ENCODE measurements at regions not wholly inside any gene's neighbourhood (a gene's known extent, or its start where the extent isn't known, plus 50 kb on each side); places are given as distances from the start of the nearest gene placed in this dataset.

- TF ChIP-seq, protein P1, sequence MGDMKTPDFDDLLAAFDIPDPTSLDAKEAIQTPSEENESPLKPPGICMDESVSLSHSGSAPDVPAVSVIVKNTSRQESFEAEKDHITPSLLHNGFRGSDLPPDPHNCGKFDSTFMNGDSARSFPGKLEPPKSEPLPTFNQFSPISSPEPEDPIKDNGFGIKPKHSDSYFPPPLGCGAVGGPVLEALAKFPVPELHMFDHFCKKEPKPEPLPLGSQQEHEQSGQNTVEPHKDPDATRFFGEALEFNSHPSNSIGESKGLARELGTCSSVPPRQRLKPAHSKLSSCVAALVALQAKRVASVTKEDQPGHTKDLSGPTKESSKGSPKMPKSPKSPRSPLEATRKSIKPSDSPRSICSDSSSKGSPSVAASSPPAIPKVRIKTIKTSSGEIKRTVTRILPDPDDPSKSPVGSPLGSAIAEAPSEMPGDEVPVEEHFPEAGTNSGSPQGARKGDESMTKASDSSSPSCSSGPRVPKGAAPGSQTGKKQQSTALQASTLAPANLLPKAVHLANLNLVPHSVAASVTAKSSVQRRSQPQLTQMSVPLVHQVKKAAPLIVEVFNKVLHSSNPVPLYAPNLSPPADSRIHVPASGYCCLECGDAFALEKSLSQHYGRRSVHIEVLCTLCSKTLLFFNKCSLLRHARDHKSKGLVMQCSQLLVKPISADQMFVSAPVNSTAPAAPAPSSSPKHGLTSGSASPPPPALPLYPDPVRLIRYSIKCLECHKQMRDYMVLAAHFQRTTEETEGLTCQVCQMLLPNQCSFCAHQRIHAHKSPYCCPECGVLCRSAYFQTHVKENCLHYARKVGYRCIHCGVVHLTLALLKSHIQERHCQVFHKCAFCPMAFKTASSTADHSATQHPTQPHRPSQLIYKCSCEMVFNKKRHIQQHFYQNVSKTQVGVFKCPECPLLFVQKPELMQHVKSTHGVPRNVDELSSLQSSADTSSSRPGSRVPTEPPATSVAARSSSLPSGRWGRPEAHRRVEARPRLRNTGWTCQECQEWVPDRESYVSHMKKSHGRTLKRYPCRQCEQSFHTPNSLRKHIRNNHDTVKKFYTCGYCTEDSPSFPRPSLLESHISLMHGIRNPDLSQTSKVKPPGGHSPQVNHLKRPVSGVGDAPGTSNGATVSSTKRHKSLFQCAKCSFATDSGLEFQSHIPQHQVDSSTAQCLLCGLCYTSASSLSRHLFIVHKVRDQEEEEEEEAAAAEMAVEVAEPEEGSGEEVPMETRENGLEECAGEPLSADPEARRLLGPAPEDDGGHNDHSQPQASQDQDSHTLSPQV (IDR thresholded peaks at IDR 0.05) = no peak
- TF ChIP-seq, protein P2, sequence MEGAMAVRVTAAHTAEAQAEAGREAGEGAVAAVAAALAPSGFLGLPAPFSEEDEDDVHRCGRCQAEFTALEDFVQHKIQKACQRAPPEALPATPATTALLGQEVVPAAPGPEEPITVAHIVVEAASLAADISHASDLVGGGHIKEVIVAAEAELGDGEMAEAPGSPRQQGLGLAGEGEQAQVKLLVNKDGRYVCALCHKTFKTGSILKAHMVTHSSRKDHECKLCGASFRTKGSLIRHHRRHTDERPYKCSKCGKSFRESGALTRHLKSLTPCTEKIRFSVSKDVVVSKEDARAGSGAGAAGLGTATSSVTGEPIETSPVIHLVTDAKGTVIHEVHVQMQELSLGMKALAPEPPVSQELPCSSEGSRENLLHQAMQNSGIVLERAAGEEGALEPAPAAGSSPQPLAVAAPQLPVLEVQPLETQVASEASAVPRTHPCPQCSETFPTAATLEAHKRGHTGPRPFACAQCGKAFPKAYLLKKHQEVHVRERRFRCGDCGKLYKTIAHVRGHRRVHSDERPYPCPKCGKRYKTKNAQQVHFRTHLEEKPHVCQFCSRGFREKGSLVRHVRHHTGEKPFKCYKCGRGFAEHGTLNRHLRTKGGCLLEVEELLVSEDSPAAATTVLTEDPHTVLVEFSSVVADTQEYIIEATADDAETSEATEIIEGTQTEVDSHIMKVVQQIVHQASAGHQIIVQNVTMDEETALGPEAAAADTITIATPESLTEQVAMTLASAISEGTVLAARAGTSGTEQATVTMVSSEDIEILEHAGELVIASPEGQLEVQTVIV (IDR thresholded peaks at IDR 0.05; ENCODE audit: borderline replicate concordance, partially characterized antibody) = no peak
- TF ChIP-seq NR2C1 (IDR thresholded peaks at IDR 0.05) (no peak), RAD51 (IDR thresholded peaks at IDR 0.05) (no peak), CBX5 (IDR thresholded peaks at IDR 0.05; ENCODE audit: low read depth) (no peak), FOXM1 (IDR thresholded peaks at IDR 0.05; ENCODE audit: low read depth, low read length) (no peak), NFIC (IDR thresholded peaks at IDR 0.05; ENCODE audit: low read depth, low read length) (no peak), YBX1 (IDR thresholded peaks at IDR 0.05) (no peak), NR2F1 (conservative IDR thresholded peaks at IDR 0.05) (no peak), ZBED1 (IDR thresholded peaks at IDR 0.05; ENCODE audit: borderline replicate concordance) (no peak), MTA2 (IDR thresholded peaks at IDR 0.05; ENCODE audit: low read depth) (no peak), CUX1 (IDR thresholded peaks at IDR 0.05; ENCODE audit: insufficient replicate concordance, low read depth, low read length) (no peak)
- TF ChIP-seq, protein P3, sequence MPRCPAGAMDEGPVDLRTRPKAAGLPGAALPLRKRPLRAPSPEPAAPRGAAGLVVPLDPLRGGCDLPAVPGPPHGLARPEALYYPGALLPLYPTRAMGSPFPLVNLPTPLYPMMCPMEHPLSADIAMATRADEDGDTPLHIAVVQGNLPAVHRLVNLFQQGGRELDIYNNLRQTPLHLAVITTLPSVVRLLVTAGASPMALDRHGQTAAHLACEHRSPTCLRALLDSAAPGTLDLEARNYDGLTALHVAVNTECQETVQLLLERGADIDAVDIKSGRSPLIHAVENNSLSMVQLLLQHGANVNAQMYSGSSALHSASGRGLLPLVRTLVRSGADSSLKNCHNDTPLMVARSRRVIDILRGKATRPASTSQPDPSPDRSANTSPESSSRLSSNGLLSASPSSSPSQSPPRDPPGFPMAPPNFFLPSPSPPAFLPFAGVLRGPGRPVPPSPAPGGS (IDR thresholded peaks at IDR 0.05; ENCODE audit: borderline replicate concordance, insufficient read depth, low read depth, low read length, poor library complexity, severe bottlenecking) = no peak
- TF ChIP-seq, protein P4, sequence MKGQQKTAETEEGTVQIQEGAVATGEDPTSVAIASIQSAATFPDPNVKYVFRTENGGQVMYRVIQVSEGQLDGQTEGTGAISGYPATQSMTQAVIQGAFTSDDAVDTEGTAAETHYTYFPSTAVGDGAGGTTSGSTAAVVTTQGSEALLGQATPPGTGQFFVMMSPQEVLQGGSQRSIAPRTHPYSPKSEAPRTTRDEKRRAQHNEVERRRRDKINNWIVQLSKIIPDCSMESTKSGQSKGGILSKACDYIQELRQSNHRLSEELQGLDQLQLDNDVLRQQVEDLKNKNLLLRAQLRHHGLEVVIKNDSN (IDR thresholded peaks at IDR 0.05; ENCODE audit: borderline replicate concordance, extremely low read length, insufficient read depth, low read depth, low read length) = no peak
Observed at GRCh38 chr20:55714082-55714481, 291.2 kb downstream of the CBLN4 start (continued).

All from GM12878 (cell line).